GM12873 (cell line): ENCODE measurements at regions not wholly inside any gene's neighbourhood (a gene's known extent, or its start where the extent isn't known, plus 50 kb on each side); places are given as distances from the start of the nearest gene placed in this dataset.

Experiments used
- CTCF ChIP-seq: IDR thresholded peaks from 2 replicates; pipeline ENCODE4 v1.5.1; 2012; ENCODE audit warnings: low read depth, mild to moderate bottlenecking, moderate library complexity, low read length, control low read depth; ENCODE audit not compliant: insufficient read depth; ENCODE audit errors: missing control alignments

GRCh38 chr4:123929565-123929964, 533.0 kb downstream of the SPRY1 start:
- no peak for TF ChIP-seq CTCF

GRCh38 chr4:123930996-123931395, 534.4 kb downstream of the SPRY1 start:
- TF ChIP-seq CTCF: no peak

- TF ChIP-seq CTCF: no peak
Measured at GRCh38 chr4:123934096-123934495, 537.5 kb downstream of the SPRY1 start.

GRCh38 chr4:123936621-123937043, 540.0 kb downstream of the SPRY1 start:
- no peak for TF ChIP-seq CTCF

- TF ChIP-seq CTCF: no peak
Measured at GRCh38 chr4:123937581-123937980, 541.0 kb downstream of the SPRY1 start.

- TF ChIP-seq CTCF: no peak
Measured at GRCh38 chr4:123939621-123940020, 543.0 kb downstream of the SPRY1 start.

GRCh38 chr4:123940604-123941003, 544.0 kb downstream of the SPRY1 start:
- no peak for TF ChIP-seq CTCF
